CD14-positive monocyte (primary cell): ENCODE measurements at regions not wholly inside any gene's neighbourhood (a gene's known extent, or its start where the extent isn't known, plus 50 kb on each side); places are given as distances from the start of the nearest gene placed in this dataset.

Experiments
- DNase-seq, 3 donors: peaks; one replicate each; pipeline ENCODE4 v3.0.0-alpha.2; 2011 to 2022
- H2AFZ ChIP-seq: 2 replicates; pipeline ENCODE4 v1.6.0; 2012; ENCODE audit warnings: mild to moderate bottlenecking, low read depth, low read length, inconsistent platforms; ENCODE audit not compliant: insufficient read depth, poor library complexity, severe bottlenecking
- H3K27ac ChIP-seq, 2 donors: 1 replicate in 1 of 2; 2 replicates in 1 of 2; pipeline ENCODE4 v1.5.1; 2012 to 2013; ENCODE audit warnings: low read length in 2 of 2, control low read depth in 1 of 2, inconsistent platforms in 1 of 2, low read depth in 1 of 2, mild to moderate bottlenecking in 1 of 2
- H3K27me3 ChIP-seq, 2 donors: one replicate each; pipeline versions ENCODE4 v1.6.0 to v1.6.1; 2011 to 2013; ENCODE audit warnings: low read length in 2 of 2; ENCODE audit not compliant: control insufficient read depth in 2 of 2, insufficient read depth in 2 of 2
- H3K36me3 ChIP-seq, 2 donors: replicated peaks in 1 of 2; 1 replicate in 1 of 2; 2 replicates in 1 of 2; pipeline versions ENCODE4 v1.5.1 to v1.6.1; 2012 to 2013; ENCODE audit warnings: low read length in 2 of 2, control low read depth in 1 of 2, inconsistent platforms in 1 of 2, mild to moderate bottlenecking in 1 of 2; ENCODE audit not compliant: insufficient read depth in 2 of 2, control insufficient read depth in 1 of 2
- H3K4me1 ChIP-seq, 2 donors: 1 replicate in 1 of 2; 2 replicates in 1 of 2; pipeline versions ENCODE4 v1.5.1 to v1.6.1; 2012 to 2013; ENCODE audit warnings: low read length in 2 of 2, control low read depth in 1 of 2, inconsistent platforms in 1 of 2, mild to moderate bottlenecking in 1 of 2, moderate library complexity in 1 of 2; ENCODE audit not compliant: insufficient read depth in 2 of 2, control insufficient read depth in 1 of 2
- H3K4me2 ChIP-seq: replicated peaks from 2 replicates; pipeline ENCODE3; 2012; ENCODE audit warnings: low read length, moderate library complexity, mild to moderate bottlenecking; ENCODE audit not compliant: poor library complexity, severe bottlenecking; ENCODE audit errors: extremely low read depth
- H3K4me3 ChIP-seq, 3 experiments: fragments of 200-600 bp in 1 of 3; sonication (generic) in 1 of 3; replicated peaks in 1 of 3; 1 replicate in 2 of 3; 2 replicates in 1 of 3; pipeline ENCODE4 v1.5.1; 2011 to 2013; ENCODE audit warnings: low read length in 3 of 3, mild to moderate bottlenecking in 3 of 3, control low read depth in 2 of 3, low read depth in 2 of 3, inconsistent platforms in 1 of 3, moderate library complexity in 1 of 3
- H3K79me2 ChIP-seq: 2 replicates; pipeline ENCODE4 v1.6.0; 2012; ENCODE audit warnings: mild to moderate bottlenecking, control low read depth, inconsistent platforms, low read length, moderate library complexity; ENCODE audit not compliant: insufficient read depth
- H3K9ac ChIP-seq: 2 replicates; pipeline ENCODE4 v1.6.0; 2017; ENCODE audit warnings: low read length, mild to moderate bottlenecking; ENCODE audit not compliant: insufficient read depth, poor library complexity, severe bottlenecking
- H3K9me3 ChIP-seq, 2 donors: replicated peaks in 1 of 2; 1 replicate in 1 of 2; 2 replicates in 1 of 2; pipeline versions ENCODE4 v1.5.1 to v1.6.1; 2012 to 2013; ENCODE audit warnings: low read length in 2 of 2, control low read depth in 1 of 2; ENCODE audit not compliant: control insufficient read depth in 1 of 2, insufficient read depth in 1 of 2
- H4K20me1 ChIP-seq: 2 replicates; pipeline ENCODE4 v1.6.0; 2012; ENCODE audit warnings: mild to moderate bottlenecking, low read length, control low read depth, moderate library complexity; ENCODE audit not compliant: insufficient read depth
- H3K27ac Mint-ChIP-seq, 7 donors: one replicate each; pipeline ENCODE4 v1.8.0; 2020; ENCODE audit warnings: mild to moderate bottlenecking in 7 of 7, mixed read lengths in 7 of 7, moderate library complexity in 6 of 7, inconsistent platforms in 2 of 7
- H3K27me3 Mint-ChIP-seq, 3 donors: one replicate each; pipeline ENCODE4 v1.8.0; 2021 to 2022; ENCODE audit warnings: low read depth in 3 of 3, mild to moderate bottlenecking in 3 of 3, mixed read lengths in 3 of 3, moderate library complexity in 3 of 3, inconsistent platforms in 1 of 3
- H3K36me3 Mint-ChIP-seq, 2 donors: one replicate each; pipeline ENCODE4 v1.8.0; 2020; ENCODE audit warnings: mixed read lengths in 2 of 2, inconsistent platforms in 1 of 2, mild to moderate bottlenecking in 1 of 2
- H3K4me1 Mint-ChIP-seq: one replicate; pipeline ENCODE4 v1.8.0; 2020; ENCODE audit warnings: mild to moderate bottlenecking, mixed read lengths
- H3K4me3 Mint-ChIP-seq, 2 donors: one replicate each; pipeline ENCODE4 v1.8.0; 2020; ENCODE audit warnings: mild to moderate bottlenecking in 2 of 2, mixed read lengths in 2 of 2, moderate library complexity in 1 of 2
- H3K9me3 Mint-ChIP-seq, 7 donors: one replicate each; pipeline ENCODE4 v1.8.0; 2020 to 2022; ENCODE audit warnings: mixed read lengths in 7 of 7, mild to moderate bottlenecking in 6 of 7, moderate library complexity in 6 of 7, inconsistent platforms in 2 of 7
- CTCF ChIP-seq: fragments of 200-600 bp; IDR thresholded peaks from one replicate; pipeline ENCODE4 v1.8.0; 2022; ENCODE audit warnings: antibody characterized with exemption, mild to moderate bottlenecking
- WGBS: methylation state at CpG from one replicate; pipeline ENCODE4 v1.1.5; 2013; ENCODE audit warnings: missing lambda C conversion rate; ENCODE audit not compliant: insufficient coverage; 5-methylcytosine and 5-hydroxymethylcytosine counted together
- intact Hi-C, 2 donors: fragments of 100-400 bp; cut with micrococcal nuclease; formaldehyde crosslinking; loops; one replicate each; pipeline versions ENCODE4 v1.15.0 to v1.15.1; 2023

DNA sequence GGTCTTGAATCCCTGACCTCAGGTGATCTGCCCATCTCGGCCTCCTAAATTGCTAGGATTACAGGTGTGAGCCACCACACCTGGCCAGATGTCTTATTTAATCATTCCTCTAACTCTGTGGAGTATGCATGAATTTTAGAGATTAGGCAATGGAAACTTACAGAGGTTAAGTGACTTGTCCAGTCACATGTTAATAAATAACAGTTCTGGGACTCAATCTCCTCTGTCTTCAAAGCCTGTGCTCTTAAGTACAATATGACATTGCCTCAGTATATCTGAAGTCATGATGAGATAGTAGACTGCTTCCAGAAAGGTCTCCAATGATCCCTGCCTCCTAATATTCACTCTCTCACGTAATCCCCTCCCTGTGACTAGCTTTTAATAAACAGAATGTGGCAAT lies 72.9 kb upstream of the TDRD3 start:
- WGBS = no CpG with 5 or more reads among the region's 2 CpGs
- no peak for DNase-seq

DNA sequence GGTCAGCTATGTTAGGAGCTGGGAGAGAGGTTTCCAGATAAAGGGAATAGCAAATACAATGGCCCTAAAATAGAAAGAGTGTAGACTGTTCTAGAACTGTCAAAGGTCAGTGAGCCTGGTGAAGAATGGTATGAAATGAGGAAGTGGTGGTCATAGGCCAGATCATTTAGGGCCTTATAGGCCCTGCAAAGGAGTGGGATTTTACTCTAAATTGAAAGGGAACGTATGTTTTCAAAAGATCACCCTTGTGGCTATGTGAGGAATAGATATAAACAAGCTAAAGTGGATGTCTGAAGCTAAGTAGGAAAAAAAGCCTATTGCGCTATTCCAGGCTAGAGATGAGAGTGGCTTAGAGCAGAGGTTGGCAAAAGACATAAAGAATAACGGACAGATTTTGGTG lies 70.7 kb upstream of the TDRD3 start:
- Mint-ChIP-seq H3K36me3 (no peaks in the 10 kb centered on the region), H3K27ac (no peak overlapping the region), H3K27me3 (peaks cover 0 to 2% (median 1%) of the 10 kb centered on the region in 3 donors), H3K4me3 (no peak overlapping the region), H3K4me1 (peaks cover 21% of the 10 kb centered on the region), H3K9me3 (peaks cover 0 to 5% (median 0%) of the 10 kb centered on the region in 7 donors)
- no peaks in the 10 kb centered on the region for H3K27me3 ChIP-seq
- H3K4me1 ChIP-seq = peaks cover 9 to 10% of the 10 kb centered on the region in 2 donors
- 94% methylated on average over 3 of the region's 3 CpGs for WGBS
- no peaks in the 10 kb centered on the region for H3K36me3 ChIP-seq
- intact Hi-C loops = no loop called here
- no peak overlapping the region for H2AFZ ChIP-seq
- no peak overlapping the region for H3K4me3 ChIP-seq
- DNase-seq = no peak
- H3K9me3 ChIP-seq = no peaks in the 10 kb centered on the region
- no peak overlapping the region for H3K27ac ChIP-seq
- H3K79me2 ChIP-seq = no peaks in the 10 kb centered on the region
- no peak for TF ChIP-seq CTCF
- no peak overlapping the region for H3K4me2 ChIP-seq
- H4K20me1 ChIP-seq = no peaks in the 10 kb centered on the region
- H3K9ac ChIP-seq = no peak overlapping the region

More for the DNA sequence above, 72.9 kb upstream of the TDRD3 start:
- H3K27me3 Mint-ChIP-seq = peaks cover 1 to 4% (median 2%) of the 10 kb centered on the region in 3 donors
- intact Hi-C loops = no loop called here
- Histone ChIP-seq H3K79me2 (no peaks in the 10 kb centered on the region), H3K27me3 (no peaks in the 10 kb centered on the region), H3K9ac (no peak overlapping the region), H3K4me3 (no peak overlapping the region), H2AFZ (no peak overlapping the region), H3K4me1 (peaks cover 9 to 10% of the 10 kb centered on the region in 2 donors), H4K20me1 (no peaks in the 10 kb centered on the region), H3K9me3 (no peaks in the 10 kb centered on the region), H3K36me3 (no peaks in the 10 kb centered on the region), H3K27ac (no peak overlapping the region), H3K4me2 (no peak overlapping the region)
- peaks cover 17% of the 10 kb centered on the region for H3K4me1 Mint-ChIP-seq
- TF ChIP-seq CTCF = no peak
- H3K9me3 Mint-ChIP-seq = peaks cover 0 to 5% (median 0%) of the 10 kb centered on the region in 7 donors
- H3K36me3 Mint-ChIP-seq = no peaks in the 10 kb centered on the region
- H3K27ac Mint-ChIP-seq = no peak overlapping the region
- H3K4me3 Mint-ChIP-seq = no peak overlapping the region
